Panc1 (cell line): ENCODE measurements at regions not wholly inside any gene's neighbourhood (a gene's known extent, or its start where the extent isn't known, plus 50 kb on each side); places are given as distances from the start of the nearest gene placed in this dataset.

ENCODE experiments used
- ATAC-seq: fragments of 200-7000 bp; cut with Tn5 transposase; 2 replicates; pipeline ENCODE4 v1.9.1; 2020; ENCODE audit warnings: mild to moderate bottlenecking, moderate library complexity
- BruUV-seq: library from RNA; stranded (reverse); fragments of 400-500 nt; replicated peaks from 2 replicates; lab custom pipeline; 2021; lab: Mats Ljungman, UMichigan
- CTCF ChIA-PET: fragments of 300-600 bp; sonication (Branson Sonifier 250); formaldehyde crosslinking; loops from one replicate; lab custom pipeline; 2022; ENCODE audit warnings: antibody characterized with exemption; lab: Charles Lee
- POLR2A ChIA-PET: fragments of 300-600 bp; sonication (Branson Sonifier 250); formaldehyde crosslinking; loops from one replicate; lab custom pipeline; 2022; ENCODE audit warnings: antibody characterized with exemption; lab: Charles Lee
- DNase-seq: peaks from one replicate; pipeline ENCODE4 v3.0.0-alpha.2; 2010; ENCODE audit warnings: low read depth, low spot score
- H3K27ac ChIP-seq: 2 replicates; pipeline ENCODE4 v1.5.1; 2011; ENCODE audit warnings: mild to moderate bottlenecking, low read length, inconsistent platforms
- H3K27me3 ChIP-seq: fragments of 200-500 bp; sonication (Bioruptor generic); 2 replicates; pipeline ENCODE4 v1.6.0; 2014; ENCODE audit warnings: low read length, inconsistent platforms; ENCODE audit not compliant: control insufficient read depth, insufficient read depth
- H3K36me3 ChIP-seq: fragments of 200-500 bp; sonication (Bioruptor generic); 2 replicates; pipeline ENCODE4 v1.5.1; 2014; ENCODE audit warnings: inconsistent platforms, mild to moderate bottlenecking, low read length, moderate library complexity; ENCODE audit not compliant: control insufficient read depth, insufficient read depth
- H3K4me1 ChIP-seq: 2 replicates; pipeline ENCODE4 v1.5.1; 2011; ENCODE audit warnings: inconsistent platforms, mild to moderate bottlenecking, low read length, moderate library complexity; ENCODE audit not compliant: control insufficient read depth, insufficient read depth
- H3K4me3 ChIP-seq, 2 experiments: 2 replicates each; pipeline ENCODE4 v1.5.1; 2011 to 2012; ENCODE audit warnings: low read depth in 2 of 2, low read length in 2 of 2, mild to moderate bottlenecking in 2 of 2, inconsistent platforms in 1 of 2, moderate library complexity in 1 of 2
- H3K9me3 ChIP-seq: fragments of 200-500 bp; sonication (Bioruptor generic); 2 replicates; pipeline ENCODE4 v1.5.1; 2014; ENCODE audit warnings: low read depth, mild to moderate bottlenecking, inconsistent platforms, low read length, moderate library complexity; ENCODE audit not compliant: control insufficient read depth, insufficient read depth
- POLR2AphosphoS5 ChIP-seq: IDR thresholded peaks from 2 replicates; pipeline ENCODE4 v1.6.1; 2012; ENCODE audit warnings: mild to moderate bottlenecking, low read depth, low read length, moderate library complexity
- SIN3A ChIP-seq: IDR thresholded peaks from 2 replicates; pipeline ENCODE4 v1.6.1; 2012; ENCODE audit warnings: low read depth, mild to moderate bottlenecking, low read length, moderate library complexity, borderline replicate concordance; ENCODE audit not compliant: insufficient read depth
- TCF7L2 ChIP-seq: IDR thresholded peaks from 2 replicates; pipeline ENCODE4 v1.6.1; 2011; ENCODE audit warnings: mild to moderate bottlenecking, low read depth, low read length, inconsistent platforms
- in situ Hi-C: cut with HindIII; loops from 2 replicates; pipeline ENCODE4 v1.10.0; 2016; ENCODE audit warnings: low sequenced_read_pairs, low pct_unique_long_range_greater_than_20kb
- intact Hi-C: fragments of 100-400 bp; cut with micrococcal nuclease; formaldehyde crosslinking; loops from one replicate; pipeline ENCODE4 v1.10.0; 2022; ENCODE audit not compliant: unreplicated experiment
- TF ChIP-seq, protein P1 (sequence below), 2 experiments: IDR thresholded peaks; 2 replicates each; pipeline ENCODE4 v1.6.1; 2011 to 2012; ENCODE audit warnings: low read depth in 2 of 2, control low read depth in 1 of 2, low read length in 1 of 2, mild to moderate bottlenecking in 1 of 2, moderate library complexity in 1 of 2; ENCODE audit not compliant: insufficient read depth in 1 of 2
- TF ChIP-seq, protein P2 (sequence below): fragments of 450-650 bp; IDR thresholded peaks from 2 replicates; pipeline ENCODE4 v1.5.1; 2017; ENCODE audit warnings: mild to moderate bottlenecking

DNA sequence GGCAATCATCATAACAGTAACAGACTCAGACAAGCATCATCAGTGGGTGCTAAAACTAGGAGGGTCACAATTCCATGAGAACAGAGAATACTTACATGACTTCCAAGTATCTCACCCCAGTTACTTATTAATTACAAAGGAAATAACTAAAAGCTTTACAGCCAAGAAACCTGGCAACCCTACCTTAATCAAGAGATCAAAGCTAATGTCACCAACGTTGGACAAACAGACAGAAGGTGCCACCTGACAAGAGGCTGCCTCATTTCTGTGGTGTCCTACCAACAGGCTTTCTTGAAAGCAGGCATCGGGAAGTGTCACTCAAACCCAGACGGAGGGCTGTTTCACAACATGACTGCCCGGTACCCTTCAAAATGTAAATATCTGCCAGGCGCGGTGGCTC is 84.6 kb downstream of the RMI2 start:
- intact Hi-C loops (no loop called here), in situ Hi-C loops (no loop called here)
- POLR2A ChIA-PET, result no interaction called here
- Histone ChIP-seq H3K4me3 (no peak overlapping the region), H3K36me3 (no peaks in the 10 kb centered on the region), H3K4me1 (no peaks in the 10 kb centered on the region), H3K27ac (no peak overlapping the region), H3K27me3 (no peaks in the 10 kb centered on the region), H3K9me3 (no peaks in the 10 kb centered on the region)
- BruUV-seq, result no TSS peak
- DNase-seq (no peak), ATAC-seq (no peak)
- TF ChIP-seq POLR2AphosphoS5, result no peak
- TF ChIP-seq, protein P1, sequence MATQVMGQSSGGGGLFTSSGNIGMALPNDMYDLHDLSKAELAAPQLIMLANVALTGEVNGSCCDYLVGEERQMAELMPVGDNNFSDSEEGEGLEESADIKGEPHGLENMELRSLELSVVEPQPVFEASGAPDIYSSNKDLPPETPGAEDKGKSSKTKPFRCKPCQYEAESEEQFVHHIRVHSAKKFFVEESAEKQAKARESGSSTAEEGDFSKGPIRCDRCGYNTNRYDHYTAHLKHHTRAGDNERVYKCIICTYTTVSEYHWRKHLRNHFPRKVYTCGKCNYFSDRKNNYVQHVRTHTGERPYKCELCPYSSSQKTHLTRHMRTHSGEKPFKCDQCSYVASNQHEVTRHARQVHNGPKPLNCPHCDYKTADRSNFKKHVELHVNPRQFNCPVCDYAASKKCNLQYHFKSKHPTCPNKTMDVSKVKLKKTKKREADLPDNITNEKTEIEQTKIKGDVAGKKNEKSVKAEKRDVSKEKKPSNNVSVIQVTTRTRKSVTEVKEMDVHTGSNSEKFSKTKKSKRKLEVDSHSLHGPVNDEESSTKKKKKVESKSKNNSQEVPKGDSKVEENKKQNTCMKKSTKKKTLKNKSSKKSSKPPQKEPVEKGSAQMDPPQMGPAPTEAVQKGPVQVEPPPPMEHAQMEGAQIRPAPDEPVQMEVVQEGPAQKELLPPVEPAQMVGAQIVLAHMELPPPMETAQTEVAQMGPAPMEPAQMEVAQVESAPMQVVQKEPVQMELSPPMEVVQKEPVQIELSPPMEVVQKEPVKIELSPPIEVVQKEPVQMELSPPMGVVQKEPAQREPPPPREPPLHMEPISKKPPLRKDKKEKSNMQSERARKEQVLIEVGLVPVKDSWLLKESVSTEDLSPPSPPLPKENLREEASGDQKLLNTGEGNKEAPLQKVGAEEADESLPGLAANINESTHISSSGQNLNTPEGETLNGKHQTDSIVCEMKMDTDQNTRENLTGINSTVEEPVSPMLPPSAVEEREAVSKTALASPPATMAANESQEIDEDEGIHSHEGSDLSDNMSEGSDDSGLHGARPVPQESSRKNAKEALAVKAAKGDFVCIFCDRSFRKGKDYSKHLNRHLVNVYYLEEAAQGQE (IDR thresholded peaks at IDR 0.05; ENCODE audit: insufficient read depth in 1 of 2, low read depth in 2 of 2, low read length in 1 of 2), result no peak
- TF ChIP-seq SIN3A, result no peak
- TF ChIP-seq TCF7L2, result no peak
- TF ChIP-seq, protein P2, sequence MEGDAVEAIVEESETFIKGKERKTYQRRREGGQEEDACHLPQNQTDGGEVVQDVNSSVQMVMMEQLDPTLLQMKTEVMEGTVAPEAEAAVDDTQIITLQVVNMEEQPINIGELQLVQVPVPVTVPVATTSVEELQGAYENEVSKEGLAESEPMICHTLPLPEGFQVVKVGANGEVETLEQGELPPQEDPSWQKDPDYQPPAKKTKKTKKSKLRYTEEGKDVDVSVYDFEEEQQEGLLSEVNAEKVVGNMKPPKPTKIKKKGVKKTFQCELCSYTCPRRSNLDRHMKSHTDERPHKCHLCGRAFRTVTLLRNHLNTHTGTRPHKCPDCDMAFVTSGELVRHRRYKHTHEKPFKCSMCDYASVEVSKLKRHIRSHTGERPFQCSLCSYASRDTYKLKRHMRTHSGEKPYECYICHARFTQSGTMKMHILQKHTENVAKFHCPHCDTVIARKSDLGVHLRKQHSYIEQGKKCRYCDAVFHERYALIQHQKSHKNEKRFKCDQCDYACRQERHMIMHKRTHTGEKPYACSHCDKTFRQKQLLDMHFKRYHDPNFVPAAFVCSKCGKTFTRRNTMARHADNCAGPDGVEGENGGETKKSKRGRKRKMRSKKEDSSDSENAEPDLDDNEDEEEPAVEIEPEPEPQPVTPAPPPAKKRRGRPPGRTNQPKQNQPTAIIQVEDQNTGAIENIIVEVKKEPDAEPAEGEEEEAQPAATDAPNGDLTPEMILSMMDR, result no peak
- CTCF ChIA-PET, result no interaction called here

DNA sequence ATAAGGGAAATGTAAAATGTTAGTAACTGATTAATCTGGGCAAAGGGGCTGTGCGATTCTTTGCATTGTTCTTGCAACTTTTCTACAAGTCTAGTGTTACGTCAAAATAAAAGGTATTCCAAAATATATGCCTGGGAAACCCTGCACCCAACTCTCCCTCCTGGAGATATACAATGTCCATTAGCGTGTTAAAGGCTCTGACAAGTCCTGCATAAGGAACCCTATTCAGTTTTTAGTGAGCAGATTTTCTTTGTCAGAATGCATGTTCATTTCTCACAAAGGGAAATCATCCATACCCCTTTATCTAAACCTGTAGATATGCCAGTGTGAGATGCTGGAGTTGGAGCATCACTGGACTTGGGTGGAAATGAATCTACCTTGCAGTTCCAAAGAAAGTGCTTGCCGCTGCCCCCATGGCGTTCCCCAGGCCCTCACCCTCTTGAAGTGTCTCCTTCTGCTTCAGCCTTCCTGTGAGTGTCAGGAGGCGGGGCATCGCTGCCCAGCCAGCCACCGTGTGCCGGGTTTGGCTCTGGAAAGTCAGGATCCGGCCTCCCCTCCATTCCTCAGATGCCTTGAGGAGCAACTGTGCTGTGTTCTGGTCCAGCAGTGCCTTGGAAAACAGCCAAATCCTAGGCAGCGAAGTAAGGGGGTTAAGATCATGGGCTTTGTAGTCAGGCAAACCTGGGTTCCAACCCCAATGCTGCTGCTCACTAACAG is 85.5 kb downstream of the RMI2 start:
- no TSS peak for BruUV-seq
- Histone ChIP-seq H3K4me3 (no peak overlapping the region), H3K36me3 (no peaks in the 10 kb centered on the region), H3K27ac (no peak overlapping the region), H3K9me3 (no peaks in the 10 kb centered on the region), H3K27me3 (no peaks in the 10 kb centered on the region), H3K4me1 (no peaks in the 10 kb centered on the region)
- no peak for DNase-seq
- ChIA-PET CTCF (no interaction called here), POLR2A (no interaction called here)
- intact Hi-C loops (no loop called here), in situ Hi-C loops (no loop called here)
- no peak for ATAC-seq
- TF ChIP-seq, protein P1 (IDR thresholded peaks at IDR 0.05; ENCODE audit: insufficient read depth in 1 of 2, low read depth in 2 of 2, low read length in 1 of 2), result no peak
- TF ChIP-seq POLR2AphosphoS5 (no peak), SIN3A (no peak), TCF7L2 (no peak)
- TF ChIP-seq, protein P2, result no peak
